PFSK-1 (cell line): ENCODE measurements at regions not wholly inside any gene's neighbourhood (a gene's known extent, or its start where the extent isn't known, plus 50 kb on each side); places are given as distances from the start of the nearest gene placed in this dataset.

Experiments used
- FOXP2 ChIP-seq: optimal IDR thresholded peaks from 2 replicates; pipeline ENCODE3; 2011; ENCODE audit warnings: borderline replicate concordance, control low read depth, inconsistent platforms; ENCODE audit not compliant: insufficient read depth; ENCODE audit errors: extremely low read length, extremely low read depth
- POLR2AphosphoS5 ChIP-seq: IDR thresholded peaks from 2 replicates; pipeline ENCODE4 v1.6.1; 2012; ENCODE audit warnings: low read depth, mild to moderate bottlenecking, control low read depth, low read length, moderate library complexity
- REST ChIP-seq, 2 experiments: IDR thresholded peaks; 2 replicates each; pipeline versions ENCODE4 v1.6.1 to v1.8.0; 2011 to 2012; ENCODE audit warnings: low read depth in 2 of 2, low read length in 2 of 2, control low read depth in 1 of 2, inconsistent platforms in 1 of 2, mild to moderate bottlenecking in 1 of 2, moderate library complexity in 1 of 2; ENCODE audit not compliant: insufficient read depth in 1 of 2
- SIN3A ChIP-seq: IDR thresholded peaks from 2 replicates; pipeline ENCODE4 v1.6.1; 2012; ENCODE audit warnings: mild to moderate bottlenecking, low read length, moderate library complexity, borderline replicate concordance; ENCODE audit not compliant: insufficient read depth
- TAF1 ChIP-seq: IDR thresholded peaks from 2 replicates; pipeline ENCODE4 v1.6.1; 2012; ENCODE audit warnings: low read length, control low read depth, borderline replicate concordance; ENCODE audit not compliant: insufficient read depth

DNA sequence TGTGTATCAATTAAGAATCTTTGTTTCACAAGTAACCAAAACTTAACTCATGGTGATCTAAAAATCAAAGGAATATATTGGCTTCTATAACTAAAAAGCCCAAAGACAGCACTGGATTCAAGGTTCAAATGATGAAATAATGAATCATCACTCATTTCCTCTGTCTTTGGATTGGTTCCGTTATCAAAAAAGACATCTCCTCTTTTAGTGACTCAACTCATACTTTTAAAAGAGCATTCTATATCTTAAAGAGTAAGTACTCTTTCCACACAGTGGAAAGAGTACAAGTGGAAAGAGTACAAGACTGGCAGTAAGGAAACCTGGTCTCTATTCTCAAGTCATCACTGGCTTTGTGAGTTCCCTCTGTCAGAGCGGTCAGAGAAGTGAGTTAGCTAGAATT lies 141.4 kb upstream of the NMUR2 start:
- TF ChIP-seq FOXP2 (no peak), POLR2AphosphoS5 (no peak), REST (IDR thresholded peaks at IDR 0.05; ENCODE audit: insufficient read depth in 1 of 2, low read depth in 2 of 2, low read length in 2 of 2) (no peak), TAF1 (no peak), SIN3A (no peak)

DNA sequence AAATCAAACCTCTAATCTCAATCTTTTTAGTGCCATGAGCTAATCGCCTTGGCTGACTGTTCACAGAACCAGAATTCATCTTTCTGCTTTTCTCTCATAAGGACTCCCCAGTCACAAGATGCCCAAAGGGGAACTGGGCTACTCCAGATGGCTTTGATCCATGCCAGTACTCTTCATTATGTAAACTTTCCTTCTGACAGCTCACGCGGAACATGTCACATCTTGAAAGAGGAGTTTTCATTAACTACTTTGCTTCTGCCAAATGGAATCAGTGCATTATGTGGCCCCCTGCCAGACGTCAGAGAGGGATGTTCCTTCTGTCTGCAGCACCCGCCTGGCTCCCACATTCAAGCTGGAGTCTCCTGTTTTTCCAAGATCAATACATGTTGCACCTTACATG lies 142.1 kb upstream of the NMUR2 start:
- TF ChIP-seq POLR2AphosphoS5 (no peak), REST (IDR thresholded peaks at IDR 0.05; ENCODE audit: insufficient read depth in 1 of 2, low read depth in 2 of 2, low read length in 2 of 2) (no peak), FOXP2 (no peak), TAF1 (no peak), SIN3A (no peak)

DNA sequence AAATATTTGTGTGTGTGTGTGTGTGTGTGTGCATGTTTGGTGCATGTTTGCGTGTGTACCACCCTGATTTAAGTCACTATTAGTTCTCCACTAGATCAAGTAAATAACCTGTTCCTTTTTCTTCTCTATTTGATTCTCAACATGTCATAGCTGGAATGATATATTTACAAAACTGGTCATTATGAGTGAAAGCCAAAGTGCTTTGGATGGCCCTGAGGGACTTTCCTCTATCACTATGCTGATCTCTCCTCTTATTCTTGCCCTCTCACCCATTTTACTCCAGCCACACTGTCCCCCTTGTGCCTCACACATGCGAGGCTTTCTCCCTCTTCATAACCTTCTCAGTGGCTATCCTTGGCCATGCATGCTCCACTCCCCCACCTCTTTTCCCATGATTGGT lies 144.6 kb upstream of the NMUR2 start:
- TF ChIP-seq POLR2AphosphoS5, result no peak
- no peak for TF ChIP-seq TAF1
- TF ChIP-seq SIN3A, result no peak
- TF ChIP-seq REST (IDR thresholded peaks at IDR 0.05; ENCODE audit: insufficient read depth in 1 of 2, low read depth in 2 of 2, low read length in 2 of 2), result no peak
- no peak for TF ChIP-seq FOXP2

DNA sequence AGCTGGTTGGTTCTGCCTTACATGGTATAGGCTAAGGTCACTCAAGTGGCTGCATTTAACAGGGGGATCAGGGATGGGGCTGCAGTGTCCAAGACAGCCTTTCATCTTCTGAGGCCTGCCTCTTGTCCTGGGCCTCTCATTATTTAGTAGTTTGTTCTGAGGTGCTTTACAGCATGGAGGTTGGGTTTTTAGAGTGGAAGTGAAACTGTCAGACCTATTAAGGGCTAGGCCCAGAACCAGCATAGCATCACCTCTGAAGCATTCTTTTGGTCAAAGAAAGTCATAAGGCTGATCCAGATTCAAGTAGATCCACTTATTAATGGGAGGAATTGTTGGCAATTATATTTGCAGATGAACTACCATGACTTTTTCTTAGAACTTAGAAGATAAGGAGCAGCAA lies 146.0 kb upstream of the NMUR2 start:
- TF ChIP-seq FOXP2 (no peak), REST (IDR thresholded peaks at IDR 0.05; ENCODE audit: insufficient read depth in 1 of 2, low read depth in 2 of 2, low read length in 2 of 2) (no peak), SIN3A (no peak), TAF1 (no peak), POLR2AphosphoS5 (no peak)

DNA sequence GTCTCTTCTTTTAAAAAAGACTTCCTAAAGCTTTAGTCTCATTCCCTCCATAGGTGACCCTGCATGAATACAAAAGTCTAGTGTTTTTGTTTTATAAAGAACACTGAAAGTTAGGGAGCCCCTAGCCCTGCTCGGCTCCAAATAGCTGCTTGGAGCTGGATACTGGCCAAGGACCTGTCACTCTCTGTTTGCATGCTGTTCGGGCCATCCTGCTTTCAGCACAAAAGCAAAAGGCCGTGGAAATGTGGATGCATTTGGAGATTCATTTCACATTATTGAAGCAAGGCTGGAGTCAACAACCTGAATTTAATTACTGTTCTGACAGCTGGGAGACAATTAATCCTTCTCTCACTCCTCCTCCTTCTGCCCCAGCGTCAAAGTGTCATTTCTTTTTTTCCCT lies 151.7 kb upstream of the NMUR2 start:
- TF ChIP-seq POLR2AphosphoS5 (no peak), FOXP2 (no peak), SIN3A (no peak), REST (IDR thresholded peaks at IDR 0.05; ENCODE audit: insufficient read depth in 1 of 2, low read depth in 2 of 2, low read length in 2 of 2) (no peak), TAF1 (no peak)
